ENCODE measurements at regions not wholly inside any gene's neighbourhood (a gene's known extent, or its start where the extent isn't known, plus 50 kb on each side); places are given as distances from the start of the nearest gene placed in this dataset.
"Not testable (repeated sequence)": the region's sequence is repeated elsewhere in the genome, so short reads cannot be mapped to it uniquely, and the experiment has no call there.

DNA sequence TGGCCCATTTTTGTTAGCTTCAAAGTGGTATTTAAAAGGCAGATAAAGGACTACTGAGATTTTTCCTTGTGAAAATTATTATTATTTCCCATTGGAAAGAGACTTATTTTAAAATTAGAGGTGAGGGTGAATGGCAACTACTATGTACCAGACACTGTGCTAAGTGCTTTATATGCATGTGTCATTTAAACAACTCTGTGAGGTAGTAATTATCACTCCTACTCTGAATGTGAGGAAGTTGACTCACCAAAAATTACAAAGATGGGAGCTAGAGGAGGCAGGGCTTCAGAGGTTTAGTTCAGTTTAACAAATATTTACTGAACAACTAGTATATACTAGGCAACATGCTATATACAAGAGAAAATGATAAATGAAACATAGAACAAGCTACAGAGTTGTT lies 78.2 kb downstream of the MSL3 start:
- no peak for DNase-seq

DNA sequence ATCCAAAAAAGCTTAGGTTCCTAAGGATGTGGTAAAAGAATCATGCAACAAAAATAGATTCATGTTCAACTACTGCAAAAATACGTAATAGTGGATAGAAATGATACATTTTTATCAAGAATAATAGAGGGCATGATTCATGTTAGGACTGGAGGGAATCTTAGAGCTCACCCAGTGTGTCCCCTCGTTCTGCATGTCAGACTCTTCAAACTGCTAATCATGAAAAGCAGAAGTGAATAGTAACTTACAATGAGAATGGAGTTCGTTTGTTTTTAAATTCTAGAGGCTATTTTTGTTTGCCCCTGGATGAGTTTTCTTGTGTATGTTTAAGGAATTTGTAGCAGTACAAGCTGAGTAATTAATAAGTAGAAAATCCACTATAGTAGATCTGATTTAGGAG lies 79.4 kb downstream of the MSL3 start:
- no peak for DNase-seq

DNA sequence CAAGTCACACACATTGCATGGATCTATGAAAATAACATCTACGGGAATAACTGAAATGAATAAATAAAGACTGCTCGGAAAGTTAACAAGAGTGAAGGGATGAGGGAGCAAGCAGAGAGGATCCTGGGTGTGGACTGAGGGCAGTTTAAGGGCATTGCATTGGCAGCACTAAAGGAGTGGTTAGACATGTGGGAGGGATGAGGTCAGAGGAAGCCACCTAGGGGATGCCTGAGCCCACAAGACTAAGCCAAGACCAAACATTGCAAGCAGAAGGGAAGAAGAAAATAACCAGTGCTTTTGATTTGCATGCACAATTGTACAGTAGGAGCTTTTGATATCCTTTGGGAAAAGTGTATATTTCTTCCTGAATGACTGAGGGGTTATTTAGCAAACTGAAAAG lies 106.1 kb downstream of the MSL3 start:
- DNase-seq: no peak

DNA sequence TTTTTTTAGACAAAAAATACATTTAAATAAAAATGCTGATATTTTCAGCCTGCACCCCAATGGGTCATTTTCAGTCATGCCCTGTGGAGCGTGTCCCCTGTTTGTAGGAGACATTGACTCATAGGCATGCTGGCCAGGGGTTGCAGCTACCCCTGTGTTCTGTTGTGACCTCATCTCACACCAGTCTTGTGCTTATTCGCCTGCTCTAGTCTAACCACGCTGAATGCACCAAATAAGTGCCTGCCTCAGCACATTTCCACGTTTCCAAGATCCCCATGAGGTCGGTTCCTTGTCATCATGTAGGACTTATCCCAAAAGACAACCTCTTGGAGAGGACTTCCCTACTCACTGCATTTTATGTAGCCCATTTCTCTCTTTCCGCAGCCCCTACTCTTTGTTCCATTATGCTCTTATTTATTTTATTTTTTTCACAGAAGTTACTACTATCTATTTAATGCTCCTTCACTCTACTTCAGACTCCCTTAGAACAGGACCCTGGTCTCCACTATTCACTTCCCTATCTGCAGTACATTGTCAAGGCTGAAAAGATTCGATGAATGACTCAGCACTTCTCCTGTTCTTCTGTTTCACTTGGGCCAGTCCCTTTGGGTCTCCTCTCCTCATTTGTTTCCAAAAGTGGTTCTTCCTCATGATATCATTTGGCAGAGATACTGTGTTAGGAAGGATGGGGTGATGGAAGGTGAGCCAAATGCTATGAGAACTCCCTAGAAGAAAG lies 109.7 kb downstream of the MSL3 start:
- no peak for DNase-seq

DNA sequence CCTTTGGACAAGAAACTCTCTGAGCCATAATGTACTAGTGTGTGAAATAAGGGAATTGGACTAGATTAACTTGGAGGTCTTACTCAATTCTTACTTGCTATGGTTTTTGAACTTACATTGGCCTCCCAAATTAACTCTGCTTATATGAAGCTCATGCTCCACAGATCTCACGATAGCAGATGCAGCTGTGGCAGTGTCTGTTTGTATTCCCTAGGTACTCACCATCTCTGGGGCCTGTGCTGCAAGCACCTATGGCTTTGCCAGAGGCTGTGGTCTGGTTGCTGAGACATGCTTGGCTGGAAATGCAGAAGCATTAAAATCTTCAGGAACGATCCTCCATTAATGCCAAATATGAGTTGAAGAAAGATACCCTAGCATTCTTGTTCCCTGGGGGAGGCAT lies 112.8 kb downstream of the MSL3 start:
- no peak for DNase-seq

DNA sequence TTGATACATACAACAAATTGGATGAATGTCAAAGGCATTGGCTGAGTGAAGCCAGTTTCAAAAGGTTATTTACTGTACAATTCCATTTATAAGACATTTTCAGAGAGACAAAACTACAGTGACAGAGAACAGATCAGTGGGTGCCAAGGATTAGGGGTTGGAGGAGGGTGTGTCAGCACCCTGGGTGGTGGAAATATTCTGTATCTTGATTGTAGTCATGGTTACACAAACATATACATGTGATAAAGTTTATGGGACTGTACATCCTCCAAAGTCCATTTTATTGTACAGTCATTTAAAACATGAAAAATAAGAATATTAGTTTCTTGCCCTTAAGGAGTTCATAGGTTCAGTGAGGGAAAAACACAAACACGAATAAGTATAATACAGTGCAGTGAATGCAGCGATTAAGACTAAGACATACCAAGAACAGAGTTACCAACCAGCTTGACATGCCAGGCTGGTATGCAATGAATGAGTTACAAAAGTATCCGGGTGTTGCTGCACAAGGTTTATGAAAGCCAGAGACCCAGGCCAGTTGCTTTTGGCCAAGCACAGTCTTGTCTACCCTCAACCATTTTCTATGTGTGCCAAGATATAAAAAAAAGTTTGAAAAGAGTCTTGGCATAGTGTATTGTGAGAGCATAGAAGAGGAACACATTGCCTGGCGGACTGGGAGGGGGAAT lies 123.6 kb downstream of the MSL3 start:
- DNase-seq: no peak

DNA sequence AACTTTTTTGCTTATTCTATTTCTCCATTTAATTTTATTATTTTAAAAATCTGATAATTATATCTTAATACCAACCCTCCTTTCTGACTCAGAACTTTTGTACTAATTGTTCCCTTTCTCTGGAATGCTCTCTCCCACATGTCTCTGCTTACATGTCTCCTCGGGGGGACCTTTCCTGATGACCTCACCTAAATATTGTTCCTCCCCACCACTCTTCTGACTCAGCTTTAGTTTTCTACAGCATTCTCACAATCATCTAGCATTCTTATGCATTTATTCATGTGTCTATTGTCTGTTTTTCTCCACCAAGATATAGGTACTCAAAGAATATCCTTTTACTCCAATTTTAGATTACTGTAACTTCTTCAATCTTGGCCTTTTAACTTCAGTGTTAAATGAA lies 128.7 kb downstream of the MSL3 start:
- no peak for DNase-seq

DNA sequence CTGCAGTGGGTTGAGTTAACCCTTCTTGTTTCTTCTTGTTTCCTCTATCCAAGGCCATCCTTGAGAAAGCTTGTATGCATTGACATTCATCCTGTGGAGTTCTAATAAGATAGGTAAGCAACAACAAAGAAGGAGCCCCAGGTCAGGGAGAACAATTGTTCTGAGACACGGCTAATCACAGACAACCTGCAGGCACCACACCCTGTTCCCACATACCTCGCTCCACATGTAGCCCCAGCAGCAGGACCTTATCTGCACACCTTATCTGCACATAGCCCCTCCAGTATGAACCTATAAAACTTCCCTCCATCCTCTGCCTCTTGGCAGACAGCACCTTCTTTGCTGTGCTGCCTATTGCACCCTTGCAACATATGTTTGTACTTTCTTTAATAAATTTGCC lies 129.1 kb downstream of the MSL3 start:
- DNase-seq: no peak

DNA sequence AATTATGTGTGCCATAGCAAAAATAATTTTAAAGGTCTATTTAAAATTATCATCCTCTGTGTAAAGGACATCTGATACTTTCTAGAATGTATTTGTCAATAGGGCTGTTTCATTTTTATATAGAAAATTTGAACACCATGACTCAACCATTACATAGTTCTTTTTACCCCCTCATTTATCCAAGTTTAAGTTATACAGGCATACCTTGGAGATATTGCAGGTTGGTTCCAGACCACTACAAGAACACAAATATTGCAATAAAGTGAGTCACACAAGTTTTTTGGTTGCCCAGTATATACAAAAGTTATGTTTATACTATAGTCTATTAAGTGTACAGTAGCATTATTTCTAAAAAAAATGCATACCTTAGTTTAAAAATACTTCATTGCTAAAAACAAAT lies 130.4 kb downstream of the MSL3 start:
- DNase-seq: no peak

DNA sequence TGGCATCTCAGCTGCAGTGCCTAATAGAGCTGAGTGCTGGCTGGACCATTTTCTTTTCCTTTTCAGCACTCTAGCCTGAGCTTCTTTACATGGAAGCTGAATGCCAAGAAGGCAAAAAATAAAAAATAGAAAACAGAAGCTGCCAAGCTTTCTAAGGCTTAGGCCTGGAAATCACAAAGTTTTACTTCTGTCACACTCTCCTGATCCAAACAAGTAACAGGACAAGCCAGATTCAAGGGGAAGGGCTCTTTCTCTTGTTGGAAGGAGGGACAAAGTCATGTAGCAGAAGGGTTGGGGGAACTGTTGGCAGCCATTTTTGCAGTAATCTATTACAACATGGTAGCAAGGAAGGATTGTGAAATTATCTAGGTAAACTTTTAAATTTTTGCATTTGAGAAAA lies 131.8 kb downstream of the MSL3 start:
- no peak for DNase-seq

DNA sequence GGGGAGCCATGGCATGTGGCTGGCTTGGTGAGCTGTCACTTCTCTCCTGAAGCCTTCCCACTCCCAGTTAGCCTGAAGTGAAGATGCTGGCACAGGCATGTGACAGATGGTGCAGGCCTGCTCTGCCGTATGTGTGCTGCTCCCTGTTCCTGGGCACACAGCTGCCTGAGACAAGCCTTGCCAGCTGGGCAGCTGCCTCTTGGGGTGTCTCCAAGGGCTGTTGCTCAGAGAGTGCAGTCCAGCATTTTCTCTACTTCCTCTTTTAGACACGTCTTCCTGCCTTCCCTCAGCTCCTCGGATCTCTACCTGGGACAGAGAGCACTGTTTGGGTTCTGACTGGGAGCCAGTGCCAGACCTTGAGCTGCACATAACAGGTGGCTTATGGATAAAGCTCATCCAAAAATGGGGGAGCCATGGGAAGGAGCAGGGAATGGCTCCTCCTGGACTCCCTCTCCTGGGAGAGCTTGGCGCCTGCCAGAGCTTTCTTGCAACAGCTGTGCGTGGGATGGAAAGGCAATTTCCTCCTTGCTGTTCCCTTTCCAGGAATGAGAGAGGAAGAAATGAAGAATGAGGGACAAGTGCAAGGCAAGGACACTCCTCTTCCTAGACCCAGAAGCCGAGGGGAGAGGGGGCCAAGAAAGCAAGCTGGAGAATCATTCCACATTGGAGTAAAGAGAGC lies 132.9 kb downstream of the MSL3 start:
- no peak for DNase-seq

DNA sequence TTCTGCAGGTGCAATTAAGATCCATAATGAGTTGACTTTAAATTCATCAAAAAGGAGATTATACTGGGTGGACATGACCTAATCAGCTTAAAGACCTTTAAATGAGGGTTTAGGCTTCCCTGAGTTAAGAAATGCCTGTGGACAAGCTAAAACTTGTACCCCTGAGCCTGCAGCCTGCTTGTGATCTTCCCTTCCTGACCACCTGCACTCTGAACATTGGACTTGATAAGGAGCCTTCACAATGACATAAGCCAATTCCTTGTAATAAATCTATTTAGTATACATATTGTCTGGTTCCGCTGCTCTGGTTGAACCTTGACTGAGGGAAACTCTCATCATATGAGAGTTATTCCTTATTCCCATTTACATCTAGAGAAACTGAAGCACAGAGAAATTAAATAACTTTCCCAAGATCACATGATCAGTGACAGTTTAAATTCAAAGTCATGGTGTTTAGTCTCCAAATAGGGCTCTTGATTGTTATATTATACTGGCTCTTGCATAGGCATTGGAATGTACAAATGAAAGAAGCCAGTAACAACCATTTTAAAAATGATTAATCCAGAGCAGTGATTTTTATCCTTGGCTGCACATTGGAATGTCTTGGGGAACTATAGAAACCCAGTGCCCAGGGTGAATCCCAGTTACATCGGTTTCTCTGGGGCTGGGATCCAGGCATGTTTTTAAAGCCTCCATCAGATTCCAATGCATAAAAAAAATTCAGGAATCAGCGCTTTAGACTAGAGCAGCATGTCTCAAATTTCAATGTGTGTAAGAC lies 136.1 kb downstream of the MSL3 start:
- DNase-seq: no peak

DNA sequence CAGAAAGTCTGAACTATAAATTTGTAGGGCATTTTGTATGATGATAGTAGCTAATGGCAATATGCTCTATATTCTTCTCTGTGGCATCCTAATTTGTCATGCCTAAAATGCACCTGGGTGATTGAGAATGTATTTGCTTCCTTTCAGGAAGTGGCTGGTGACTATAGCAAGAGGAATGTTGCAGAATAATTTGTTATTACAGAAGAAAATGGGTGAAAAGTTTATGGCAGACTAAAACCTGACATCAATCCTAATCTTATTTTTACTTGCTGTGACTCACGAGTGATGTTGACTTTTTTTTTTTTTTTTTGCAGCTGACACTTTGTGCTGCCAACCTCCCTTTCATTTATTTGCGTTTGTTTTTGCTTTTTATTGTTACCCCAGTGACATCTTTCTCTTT lies 141.1 kb downstream of the MSL3 start:
- DNase-seq: no peak

DNA sequence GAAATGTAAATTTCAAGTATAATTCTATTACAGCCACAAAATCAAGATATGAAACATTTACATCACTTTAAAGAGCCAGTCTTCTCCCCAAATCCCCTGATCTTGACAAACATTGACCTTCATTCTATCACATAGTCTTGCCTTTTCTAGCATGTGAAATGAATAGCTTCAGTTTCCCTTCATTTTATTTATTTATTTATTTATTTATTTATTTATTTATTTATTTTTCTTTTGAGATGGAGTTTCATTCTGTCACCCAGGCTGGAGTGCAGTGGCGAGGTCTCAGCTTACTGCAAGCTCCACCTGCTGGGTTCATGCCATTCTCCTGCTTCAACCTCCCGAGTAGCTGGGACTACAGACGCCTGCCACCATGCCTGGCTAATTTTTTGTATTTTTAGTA lies 147.9 kb downstream of the MSL3 start:
- DNase-seq: not testable (repeated sequence)

DNA sequence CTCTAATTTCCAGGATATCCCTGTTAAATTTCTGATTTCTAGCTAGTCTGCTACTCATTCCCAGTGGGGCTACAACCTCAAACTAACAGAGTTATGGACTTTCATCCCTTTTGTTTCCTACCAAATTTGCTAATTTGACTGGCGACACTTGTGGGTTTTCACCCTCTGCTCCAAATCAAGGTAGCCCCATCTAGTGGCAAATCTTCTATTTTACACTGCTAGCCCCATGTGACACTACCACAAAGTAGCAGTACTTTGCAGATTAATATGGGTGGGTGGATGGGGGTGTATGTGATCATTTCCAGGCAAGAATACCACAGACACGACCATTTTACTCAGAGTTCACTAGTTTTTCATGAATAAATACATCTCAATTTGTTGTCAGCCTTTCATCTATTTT lies 150.3 kb downstream of the MSL3 start:
- DNase-seq: peak in 1 of 2 experiments; percentile 17

DNA sequence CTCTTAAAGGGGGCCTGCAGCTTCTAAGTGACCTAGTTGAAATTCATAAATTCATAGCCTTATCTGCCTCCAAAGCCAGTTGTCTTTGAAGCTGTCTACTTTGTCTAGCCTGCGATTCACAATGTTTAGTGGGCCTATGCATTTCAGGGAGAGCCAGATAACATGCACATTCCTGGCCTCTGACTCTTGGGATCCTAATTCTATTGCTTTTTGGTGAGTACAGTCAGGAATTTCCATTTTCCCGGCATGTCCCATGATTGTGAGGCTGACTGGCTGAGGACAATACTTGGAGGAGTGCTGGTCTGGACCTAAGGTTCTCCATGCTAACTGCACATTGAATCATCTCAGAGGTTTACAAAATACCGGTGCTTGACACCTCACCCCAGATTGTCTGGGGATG lies 155.0 kb downstream of the MSL3 start:
- no peak for DNase-seq

DNA sequence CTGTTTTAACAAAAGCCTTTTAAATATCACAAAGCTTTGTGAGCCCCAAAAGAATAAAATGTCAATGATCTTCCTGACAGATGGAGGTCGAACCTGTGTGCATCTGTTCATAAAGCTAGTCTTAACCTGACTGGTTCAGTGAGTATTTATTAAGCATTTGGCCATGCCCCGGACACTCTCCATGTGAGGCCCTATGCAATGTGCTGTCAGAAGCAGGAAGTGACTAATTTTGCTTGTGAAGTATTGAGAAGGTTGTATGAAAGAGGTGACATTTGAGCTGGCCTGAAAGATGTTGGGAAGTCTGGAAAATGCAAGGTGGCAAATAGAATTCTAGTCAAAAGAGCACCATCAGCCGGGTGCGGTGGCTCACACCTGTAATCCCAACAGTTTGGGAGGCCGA lies 171.4 kb downstream of the MSL3 start:
- DNase-seq: no peak

DNA sequence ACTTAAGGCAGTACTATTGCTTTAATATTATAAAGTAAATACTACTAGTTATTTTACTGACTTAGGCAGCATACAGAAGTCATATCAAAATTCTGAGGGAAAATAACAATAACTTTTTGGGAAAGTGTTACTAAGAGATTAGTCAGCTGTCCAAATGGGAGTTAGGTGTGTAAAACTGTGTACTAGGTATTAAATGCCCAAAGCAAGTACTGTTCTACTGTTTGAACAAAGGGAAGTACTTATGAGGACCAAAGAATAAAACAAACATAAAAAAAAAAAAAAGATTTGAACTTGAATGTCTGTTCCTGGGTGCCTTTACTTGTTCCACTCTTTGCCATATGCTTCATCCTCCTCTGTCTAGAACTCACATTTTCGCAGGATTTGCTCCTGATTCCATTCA lies 174.4 kb downstream of the MSL3 start:
- DNase-seq: no peak

DNA sequence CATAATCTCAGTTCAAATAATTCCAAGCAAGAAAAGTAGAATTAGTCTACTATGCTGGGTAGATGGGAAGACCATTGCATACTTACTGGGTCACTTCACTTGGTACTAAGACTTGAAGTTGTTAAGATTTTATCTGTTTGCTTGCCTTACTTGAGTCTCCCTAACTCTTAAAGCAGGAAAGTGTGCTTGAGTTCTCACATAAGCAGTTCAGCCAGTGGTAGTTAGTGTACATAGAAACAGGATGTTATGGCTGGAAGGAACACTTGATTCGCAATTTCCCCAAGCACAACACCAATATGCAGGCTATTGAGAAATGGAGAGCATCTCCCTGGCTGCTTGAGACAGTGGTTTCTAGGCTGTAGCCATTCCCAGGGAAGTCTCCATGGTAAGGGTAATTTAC lies 176.1 kb downstream of the MSL3 start:
- no peak for DNase-seq

DNA sequence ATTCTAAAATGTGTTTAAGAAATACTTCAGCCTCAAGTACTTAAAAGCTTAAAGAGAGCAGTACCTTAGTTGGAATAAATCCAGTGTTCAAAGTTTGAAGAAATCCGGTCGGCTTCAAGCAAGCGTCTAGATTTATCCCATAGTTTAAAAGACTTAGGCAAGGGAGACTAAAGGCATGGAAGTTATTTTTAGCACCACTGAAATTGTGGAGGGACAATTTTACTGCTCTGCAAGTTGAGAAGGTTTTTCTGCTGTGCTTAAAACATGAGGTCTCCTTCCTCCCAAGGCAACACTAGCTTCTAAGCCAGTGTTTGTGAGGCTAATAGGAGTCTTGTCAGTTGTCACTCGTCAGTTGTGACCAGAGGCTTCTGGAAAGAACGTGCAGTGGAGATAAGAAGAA lies 183.5 kb downstream of the MSL3 start:
- no peak for DNase-seq

DNA sequence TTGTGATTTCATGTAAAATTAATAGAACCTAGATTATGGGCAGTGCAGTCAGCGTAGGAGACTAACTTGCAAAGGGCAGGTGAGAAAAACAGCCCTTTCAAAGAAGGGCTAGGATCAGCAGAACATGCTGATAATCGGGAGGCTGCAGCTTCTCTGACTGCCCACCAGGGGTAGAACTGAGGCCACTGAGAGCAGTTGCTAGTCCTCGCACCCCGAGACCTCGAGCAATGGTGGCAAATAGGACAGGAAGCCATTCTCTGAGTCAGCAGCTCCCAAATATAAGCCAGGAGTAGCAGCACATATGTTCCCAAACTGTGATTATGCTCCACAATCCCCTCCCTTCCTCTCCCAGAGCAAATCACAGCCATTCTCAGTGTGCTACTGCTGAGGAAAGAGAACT lies 186.5 kb downstream of the MSL3 start:
- DNase-seq: peak in 1 of 2 experiments; percentile 16

DNA sequence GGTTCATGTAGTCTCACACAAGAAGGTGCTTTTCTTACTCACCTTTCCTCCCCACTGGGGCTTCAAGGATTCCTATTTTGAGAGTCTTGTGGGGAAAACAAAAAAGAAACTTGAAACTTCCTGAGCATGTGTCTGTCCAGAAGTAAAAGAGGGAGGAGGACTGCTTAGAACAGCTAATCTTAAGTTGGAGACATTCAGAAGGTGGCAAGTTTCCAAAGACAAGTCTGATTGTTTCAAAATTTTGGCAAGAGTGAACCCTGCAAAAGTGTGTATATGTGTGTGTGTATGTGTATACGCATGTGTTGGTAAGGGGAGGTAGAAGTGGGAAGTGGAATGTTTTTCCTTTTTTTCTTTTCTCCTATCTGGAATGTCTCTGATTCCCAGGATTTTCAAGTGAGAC lies 189.0 kb upstream of the FRMPD4 start:
- no peak for DNase-seq

DNA sequence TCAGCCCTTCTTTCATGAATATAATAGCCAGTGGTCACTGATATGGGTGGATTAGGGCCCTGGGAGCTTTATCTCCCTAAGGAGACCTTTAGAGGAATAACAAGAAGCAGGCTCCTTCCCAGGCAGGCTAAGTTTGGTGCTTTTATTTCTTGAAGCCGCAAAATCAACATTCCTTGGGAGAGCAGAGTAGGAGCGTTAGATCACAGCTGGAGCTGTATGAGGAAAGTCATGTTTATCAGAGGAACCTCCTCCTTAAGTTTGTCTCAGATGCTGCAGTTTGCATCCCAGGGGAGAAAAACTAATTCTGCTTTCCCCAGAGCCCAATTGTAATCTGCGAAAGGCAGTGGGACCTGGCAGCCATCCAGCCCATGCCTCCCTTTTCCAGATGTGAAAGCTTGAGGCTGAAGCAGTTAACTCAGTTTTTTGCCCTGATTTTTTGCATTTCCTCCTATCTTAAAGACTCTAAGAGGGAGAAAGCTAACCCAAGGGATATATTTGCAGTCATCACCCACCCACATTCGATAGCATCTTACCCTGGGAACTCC lies 186.0 kb upstream of the FRMPD4 start:
- DNase-seq: no peak

Data from activated T-cell treated with anti-CD3 and anti-CD28 coated beads, Interleukin-2, amount 50 U/mL, for 48 hours (primary cell).